Colonic mucosa (tissue), 4 donors: ENCODE measurements at regions not wholly inside any gene's neighbourhood (a gene's known extent, or its start where the extent isn't known, plus 50 kb on each side); places are given as distances from the start of the nearest gene placed in this dataset.

ENCODE experiments used
- DNase-seq: peaks from one replicate; pipeline ENCODE4 v3.0.0-alpha.2; 2020
- H3K27ac ChIP-seq: fragments of 200-600 bp; one replicate; pipeline ENCODE4 v1.8.0; 2021
- H3K27me3 ChIP-seq: fragments of 200-600 bp; one replicate; pipeline ENCODE4 v1.8.0; 2021
- H3K36me3 ChIP-seq: fragments of 200-600 bp; one replicate; pipeline ENCODE4 v1.8.0; 2021
- H3K4me1 ChIP-seq: fragments of 200-600 bp; one replicate; pipeline ENCODE4 v1.8.0; 2021; ENCODE audit warnings: mild to moderate bottlenecking
- H3K4me3 ChIP-seq: fragments of 200-600 bp; one replicate; pipeline ENCODE4 v1.8.0; 2021
- H3K9ac ChIP-seq, 2 donors: one replicate each; pipeline ENCODE4 v1.7.0; 2013; ENCODE audit warnings: control low read depth in 2 of 2, low read depth in 2 of 2, low read length in 2 of 2
- H3K9me3 ChIP-seq: fragments of 200-600 bp; one replicate; pipeline ENCODE4 v1.8.0; 2021
- CTCF ChIP-seq: fragments of 200-600 bp; IDR thresholded peaks from one replicate; pipeline ENCODE4 v1.8.0; 2022; ENCODE audit warnings: antibody characterized with exemption, mild to moderate bottlenecking
- intact Hi-C: fragments of 100-400 bp; cut with DNase I; formaldehyde crosslinking; loops from one replicate; pipeline ENCODE4 v1.14.1; 2022
- donor health status: healthy.
- donor health status: DM: no; HTN: no; CAD: no.
- donor health status: DM: no; HTN: no; CAD: no.

- Histone ChIP-seq H3K27me3 (no peaks in the 10 kb centered on the region), H3K4me3 (no peak overlapping the region), H3K27ac (no peak overlapping the region), H3K9me3 (no peaks in the 10 kb centered on the region), H3K9ac (no peak overlapping the region), H3K4me1 (no peaks in the 10 kb centered on the region), H3K36me3 (no peaks in the 10 kb centered on the region)
- no peak for TF ChIP-seq CTCF
- intact Hi-C loops: no loop called here
- DNase-seq: no peak
Observed at GRCh38 chr12:23049180-23049579, 424.2 kb downstream of the ETNK1 start.

GRCh38 chr12:23055004-23055403 is 430.0 kb downstream of the ETNK1 start:
- H3K9me3 ChIP-seq: no peaks in the 10 kb centered on the region
- no peak overlapping the region for H3K27ac ChIP-seq
- no peaks in the 10 kb centered on the region for H3K36me3 ChIP-seq
- H3K4me1 ChIP-seq: no peaks in the 10 kb centered on the region
- no peak overlapping the region for H3K4me3 ChIP-seq
- peak; percentile 19 for DNase-seq
- no peaks in the 10 kb centered on the region for H3K27me3 ChIP-seq
- intact Hi-C loops: loop anchor here (5.0 kb wide), 1 partner anchor 198 kb away; no protein-coding TSS in a partner anchor
- no peak overlapping the region for H3K9ac ChIP-seq
- TF ChIP-seq CTCF: no peak

GRCh38 chr12:23057571-23057970 is 432.6 kb downstream of the ETNK1 start:
- Histone ChIP-seq H3K27me3 (no peaks in the 10 kb centered on the region), H3K27ac (no peak overlapping the region), H3K9me3 (no peaks in the 10 kb centered on the region), H3K36me3 (no peaks in the 10 kb centered on the region), H3K9ac (no peak overlapping the region), H3K4me1 (no peaks in the 10 kb centered on the region), H3K4me3 (no peak overlapping the region)
- no peak for DNase-seq
- no peak for TF ChIP-seq CTCF
- intact Hi-C loops: loop anchor here (5.0 kb wide), 1 partner anchor 200 kb away; no protein-coding TSS in a partner anchor

- intact Hi-C loops: no loop called here
- no peak overlapping the region for H3K9ac ChIP-seq
- TF ChIP-seq CTCF: no peak
- no peak overlapping the region for H3K27ac ChIP-seq
- H3K36me3 ChIP-seq: no peaks in the 10 kb centered on the region
- H3K4me1 ChIP-seq: no peaks in the 10 kb centered on the region
- DNase-seq: no peak
- H3K27me3 ChIP-seq: no peaks in the 10 kb centered on the region
- no peak overlapping the region for H3K4me3 ChIP-seq
- H3K9me3 ChIP-seq: no peaks in the 10 kb centered on the region
Observed at GRCh38 chr12:23060161-23060560, 435.2 kb downstream of the ETNK1 start.

- Histone ChIP-seq H3K4me3 (no peak overlapping the region), H3K27me3 (no peaks in the 10 kb centered on the region), H3K9ac (no peak overlapping the region), H3K36me3 (no peaks in the 10 kb centered on the region), H3K4me1 (no peaks in the 10 kb centered on the region), H3K9me3 (no peaks in the 10 kb centered on the region), H3K27ac (no peak overlapping the region)
- intact Hi-C loops: no loop called here
- TF ChIP-seq CTCF: no peak
- no peak for DNase-seq
Observed at GRCh38 chr12:23063206-23063605, 438.2 kb downstream of the ETNK1 start.

- H3K27me3 ChIP-seq: no peaks in the 10 kb centered on the region
- no peaks in the 10 kb centered on the region for H3K36me3 ChIP-seq
- intact Hi-C loops: no loop called here
- DNase-seq: no peak
- H3K9ac ChIP-seq: no peak overlapping the region
- no peak for TF ChIP-seq CTCF
- no peak overlapping the region for H3K4me3 ChIP-seq
- no peak overlapping the region for H3K27ac ChIP-seq
- no peaks in the 10 kb centered on the region for H3K4me1 ChIP-seq
- no peaks in the 10 kb centered on the region for H3K9me3 ChIP-seq
Observed at GRCh38 chr12:23066095-23066494, 441.1 kb downstream of the ETNK1 start.
